Spleen (tissue), 11 donors: ENCODE measurements at regions not wholly inside any gene's neighbourhood (a gene's known extent, or its start where the extent isn't known, plus 50 kb on each side); places are given as distances from the start of the nearest gene placed in this dataset.

Source experiments
- DNase-seq: peaks from one replicate; pipeline ENCODE4 v3.0.0-alpha.2; 2020
- H3K27ac ChIP-seq, 8 donors: fragments of 200-600 bp; sonication (generic) in 7 of 8; 1 replicate in 4 of 8; 2 replicates in 4 of 8; pipeline versions ENCODE4 v1.5.0 to v1.8.0; 2016 to 2021; ENCODE audit warnings: inconsistent platforms in 4 of 8, mild to moderate bottlenecking in 4 of 8, moderate library complexity in 1 of 8
- H3K27me3 ChIP-seq, 7 donors: fragments of 200-600 bp; sonication (generic) in 6 of 7; replicated peaks in 1 of 7; 1 replicate in 4 of 7; 2 replicates in 3 of 7; pipeline versions ENCODE4 v1.5.0 to v1.8.0; 2016 to 2021; ENCODE audit warnings: inconsistent platforms in 3 of 7, mild to moderate bottlenecking in 1 of 7
- H3K36me3 ChIP-seq, 6 donors: fragments of 200-600 bp; sonication (generic) in 5 of 6; 1 replicate in 4 of 6; 2 replicates in 2 of 6; pipeline versions ENCODE4 v1.5.0 to v1.8.0; 2016 to 2021; ENCODE audit warnings: inconsistent platforms in 2 of 6
- H3K4me1 ChIP-seq, 6 donors: fragments of 200-600 bp; sonication (generic) in 5 of 6; 1 replicate in 3 of 6; 2 replicates in 3 of 6; pipeline versions ENCODE4 v1.5.0 to v1.8.0; 2016 to 2021; ENCODE audit warnings: inconsistent platforms in 3 of 6
- H3K4me3 ChIP-seq, 8 donors: fragments of 200-600 bp; sonication (generic) in 7 of 8; 1 replicate in 4 of 8; 2 replicates in 4 of 8; pipeline versions ENCODE4 v1.5.0 to v1.8.0; 2016 to 2021; ENCODE audit warnings: inconsistent platforms in 4 of 8, mild to moderate bottlenecking in 4 of 8, moderate library complexity in 2 of 8
- H3K9me3 ChIP-seq, 8 donors: fragments of 200-600 bp; sonication (generic) in 7 of 8; 1 replicate in 4 of 8; 2 replicates in 4 of 8; pipeline versions ENCODE4 v1.5.0 to v1.8.0; 2016 to 2021; ENCODE audit warnings: inconsistent platforms in 4 of 8
- POLR2A ChIP-seq, 3 donors: fragments of 450-650 bp; IDR thresholded peaks; one replicate each; pipeline ENCODE4 v1.5.1; 2017; ENCODE audit warnings: antibody characterized with exemption in 3 of 3, mild to moderate bottlenecking in 1 of 3
- POLR2AphosphoS5 ChIP-seq, 3 donors: sonication (generic); formaldehyde crosslinking; IDR thresholded peaks; one replicate each; pipeline ENCODE4 v1.5.1; 2017; ENCODE audit warnings: antibody characterized with exemption in 3 of 3
- WGBS, 5 donors: extraction: QIAGEN DNeasy Blood & Tissue Kit in 3 of 5; methylation state at CpG; one replicate each; pipeline versions ENCODE4 v1.1.5 to v1.1.7; 2013 to 2018; 5-methylcytosine and 5-hydroxymethylcytosine counted together
- intact Hi-C: fragments of 100-400 bp; cut with DNase I; formaldehyde crosslinking; loops from one replicate; pipeline ENCODE4 v1.15.0; 2023; ENCODE audit warnings: low total_unique reads
- TF ChIP-seq, protein P1 (sequence below), 11 experiments: fragments of 200-600 bp in 7 of 11; fragments of 450-650 bp in 4 of 11; sonication (generic) in 4 of 11; IDR thresholded peaks in 8 of 11; conservative IDR thresholded peaks in 3 of 11; 1 replicate in 7 of 11; 2 replicates in 4 of 11; pipeline versions ENCODE4 v1.4.0 to v1.8.0; 2016 to 2021; ENCODE audit warnings: antibody characterized with exemption in 11 of 11, inconsistent platforms in 4 of 11, mild to moderate bottlenecking in 1 of 11
- donor health status: healthy with polysubstance abuse.
- donor health status: DM: no; HTN: no; CAD: no; lungs with moderate emphysema.
- donor health status: DM: no; HTN: no; CAD: no.
- donor health status: Bipolar disorder and iron deficiency.
- donor health status: healthy.
- donor health status: DM: no; HTN: no; CAD: no.
- donor health status: DM: yes; HTN: yes; CAD: no.

DNA sequence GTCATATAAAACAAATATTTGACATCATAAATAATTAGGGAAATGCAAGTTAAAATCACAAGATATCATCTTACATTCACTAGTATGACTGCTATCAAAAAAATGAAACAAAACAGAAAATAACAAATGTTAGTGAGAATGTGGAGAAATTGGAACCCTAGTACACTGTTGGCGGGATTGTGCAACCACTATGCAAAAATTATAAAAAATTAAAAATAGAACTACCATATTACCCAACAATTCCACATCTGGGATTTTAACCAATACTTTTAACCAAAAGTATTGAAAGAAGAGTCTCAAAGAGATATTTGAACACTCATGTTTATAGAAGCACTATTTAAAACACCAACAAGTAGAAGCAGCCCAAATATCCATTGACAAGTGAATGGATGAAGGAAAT is 797.2 kb upstream of the ADAMTS5 start:
- Histone ChIP-seq H3K9me3 (peaks cover 0 to 3% (median 0%) of the 10 kb centered on the region in 8 donors), H3K4me1 (no peaks in the 10 kb centered on the region), H3K27ac (no peak overlapping the region), H3K36me3 (no peaks in the 10 kb centered on the region), H3K27me3 (no peaks in the 10 kb centered on the region), H3K4me3 (no peak overlapping the region)
- intact Hi-C loops = no loop called here
- WGBS, 5 donors = 45 to 93% (median 85%) methylated on average over 1 of the region's 1 CpG
- TF ChIP-seq, protein P1, sequence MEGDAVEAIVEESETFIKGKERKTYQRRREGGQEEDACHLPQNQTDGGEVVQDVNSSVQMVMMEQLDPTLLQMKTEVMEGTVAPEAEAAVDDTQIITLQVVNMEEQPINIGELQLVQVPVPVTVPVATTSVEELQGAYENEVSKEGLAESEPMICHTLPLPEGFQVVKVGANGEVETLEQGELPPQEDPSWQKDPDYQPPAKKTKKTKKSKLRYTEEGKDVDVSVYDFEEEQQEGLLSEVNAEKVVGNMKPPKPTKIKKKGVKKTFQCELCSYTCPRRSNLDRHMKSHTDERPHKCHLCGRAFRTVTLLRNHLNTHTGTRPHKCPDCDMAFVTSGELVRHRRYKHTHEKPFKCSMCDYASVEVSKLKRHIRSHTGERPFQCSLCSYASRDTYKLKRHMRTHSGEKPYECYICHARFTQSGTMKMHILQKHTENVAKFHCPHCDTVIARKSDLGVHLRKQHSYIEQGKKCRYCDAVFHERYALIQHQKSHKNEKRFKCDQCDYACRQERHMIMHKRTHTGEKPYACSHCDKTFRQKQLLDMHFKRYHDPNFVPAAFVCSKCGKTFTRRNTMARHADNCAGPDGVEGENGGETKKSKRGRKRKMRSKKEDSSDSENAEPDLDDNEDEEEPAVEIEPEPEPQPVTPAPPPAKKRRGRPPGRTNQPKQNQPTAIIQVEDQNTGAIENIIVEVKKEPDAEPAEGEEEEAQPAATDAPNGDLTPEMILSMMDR (IDR thresholded peaks at IDR 0.05 in 8 of 11, conservative IDR thresholded peaks at IDR 0.05 in 3 of 11) = no peak
- TF ChIP-seq POLR2A (IDR thresholded peaks at IDR 0.05) (no peak), POLR2AphosphoS5 (IDR thresholded peaks at IDR 0.05) (no peak)
- DNase-seq = no peak

DNA sequence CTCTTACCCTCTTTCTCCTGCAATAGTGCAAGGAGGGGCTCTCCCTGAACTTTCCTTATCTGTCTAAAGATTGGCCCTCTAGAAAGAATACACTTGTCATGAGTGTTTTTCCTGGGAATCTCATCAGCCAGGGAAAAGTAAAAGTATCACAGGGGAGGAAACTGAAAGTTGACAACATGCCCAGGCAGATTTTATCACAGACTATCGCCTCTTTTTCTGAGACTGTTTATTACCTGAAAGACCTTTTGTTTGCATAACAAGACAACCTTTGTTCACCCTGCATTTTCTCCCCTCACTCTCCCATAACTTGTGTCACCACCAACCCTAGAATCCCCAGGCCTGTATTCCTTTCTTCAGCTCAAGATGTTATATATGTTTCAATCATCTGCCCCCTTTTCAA is 794.7 kb upstream of the ADAMTS5 start:
- 44 to 56% (median 53%) methylated on average over 1 of the region's 1 CpG for WGBS, 5 donors
- H3K27ac ChIP-seq = no peak overlapping the region

DNA sequence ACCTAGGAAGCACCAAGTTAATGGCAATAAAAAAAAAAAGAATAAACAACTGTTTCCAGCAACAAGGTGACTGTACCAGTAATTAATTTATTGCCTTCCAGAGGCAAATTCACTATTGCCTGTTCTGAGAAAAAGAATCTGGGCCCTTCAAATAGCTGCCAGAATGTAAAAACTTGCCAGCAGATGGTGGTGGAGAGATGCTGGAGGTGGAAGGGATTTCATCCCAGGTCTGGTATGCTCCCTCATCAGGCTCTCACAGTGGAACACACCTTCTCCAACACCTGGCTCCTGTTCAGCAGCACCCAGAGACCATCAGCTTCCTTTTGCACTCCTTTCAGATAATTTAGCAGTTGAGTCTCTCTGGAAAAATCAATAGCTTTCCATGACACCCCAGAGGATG is 792.9 kb upstream of the ADAMTS5 start:
- Histone ChIP-seq H3K27me3 (no peaks in the 10 kb centered on the region), H3K27ac (no peak overlapping the region), H3K9me3 (peaks cover 0 to 3% (median 0%) of the 10 kb centered on the region in 8 donors), H3K4me3 (no peak overlapping the region), H3K36me3 (no peaks in the 10 kb centered on the region), H3K4me1 (no peaks in the 10 kb centered on the region)
- no peak for DNase-seq
- intact Hi-C loops = no loop called here
- TF ChIP-seq POLR2AphosphoS5 (IDR thresholded peaks at IDR 0.05) = no peak

More for the DNA sequence above, 794.7 kb upstream of the ADAMTS5 start:
- DNase-seq = no peak
- Histone ChIP-seq H3K36me3 (no peaks in the 10 kb centered on the region), H3K9me3 (peaks cover 0 to 3% (median 0%) of the 10 kb centered on the region in 8 donors), H3K27me3 (no peaks in the 10 kb centered on the region), H3K4me3 (no peak overlapping the region), H3K4me1 (no peaks in the 10 kb centered on the region)
- TF ChIP-seq POLR2AphosphoS5 (IDR thresholded peaks at IDR 0.05) = no peak
- TF ChIP-seq, protein P1 (IDR thresholded peaks at IDR 0.05 in 8 of 11, conservative IDR thresholded peaks at IDR 0.05 in 3 of 11) = no peak
- TF ChIP-seq POLR2A (IDR thresholded peaks at IDR 0.05) = no peak
- intact Hi-C loops = no loop called here

DNA sequence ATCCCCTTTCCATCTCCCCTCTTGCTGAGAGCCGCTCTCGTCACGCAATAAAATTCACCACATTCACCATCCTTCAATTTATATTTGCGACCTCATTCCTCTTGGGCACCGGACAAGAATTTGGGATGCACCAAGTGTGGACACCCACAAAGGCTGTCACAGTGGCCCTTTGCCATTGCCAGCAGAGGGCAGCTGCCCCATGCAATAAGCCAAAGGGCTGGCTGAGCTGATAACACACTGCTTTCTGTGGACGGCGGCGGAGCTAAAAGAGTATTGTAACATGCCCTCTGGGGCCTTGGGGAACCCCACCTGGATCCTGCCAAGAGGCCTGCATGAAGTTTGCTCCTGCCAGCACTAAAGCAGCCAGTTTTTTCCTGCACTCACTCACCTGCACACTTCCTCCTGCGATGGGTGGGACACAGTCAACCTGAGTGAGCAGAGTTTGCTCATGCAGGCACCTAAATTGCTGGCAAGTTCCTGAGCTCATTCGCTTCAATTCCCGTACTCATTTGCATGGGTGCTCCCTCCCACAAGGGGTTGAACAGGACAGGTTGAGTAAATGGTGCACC is 792.3 kb upstream of the ADAMTS5 start:
- TF ChIP-seq POLR2AphosphoS5 (IDR thresholded peaks at IDR 0.05) = no peak
- TF ChIP-seq POLR2A (IDR thresholded peaks at IDR 0.05) = no peak
- TF ChIP-seq, protein P1 (IDR thresholded peaks at IDR 0.05 in 8 of 11, conservative IDR thresholded peaks at IDR 0.05 in 3 of 11) = peak in 1 of 11 experiments; percentile 15
- 82 to 93% (median 87%) methylated on average over 11 of the region's 11 CpGs for WGBS, 5 donors
- H3K27me3 ChIP-seq = no peaks in the 10 kb centered on the region
- no peak overlapping the region for H3K27ac ChIP-seq
- H3K4me1 ChIP-seq = no peaks in the 10 kb centered on the region
- no peak for DNase-seq
- peaks cover 0 to 3% (median 0%) of the 10 kb centered on the region in 8 donors for H3K9me3 ChIP-seq
- no peak overlapping the region for H3K4me3 ChIP-seq
- no peaks in the 10 kb centered on the region for H3K36me3 ChIP-seq
- intact Hi-C loops = no loop called here

DNA sequence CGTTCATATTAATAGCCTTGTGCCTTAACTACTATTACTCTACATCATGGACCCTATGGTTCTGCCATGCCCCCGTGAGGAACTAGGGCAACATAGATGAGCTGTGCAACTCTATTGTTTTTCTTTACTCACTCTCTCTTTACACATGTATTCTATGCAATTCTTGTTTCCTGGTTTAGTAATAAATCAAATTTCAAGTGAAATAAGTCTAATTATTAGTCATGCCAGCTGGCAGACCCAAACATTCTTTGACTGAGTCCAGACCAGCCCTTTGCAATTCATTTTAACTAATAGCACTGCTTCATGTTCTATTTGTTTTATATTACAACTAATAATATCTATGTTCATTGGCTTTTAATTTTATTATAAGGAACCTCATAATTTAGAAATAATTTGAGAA is 789.3 kb upstream of the ADAMTS5 start:
- Histone ChIP-seq H3K4me1 (no peaks in the 10 kb centered on the region), H3K4me3 (no peak overlapping the region), H3K9me3 (peaks cover 0 to 12% (median 4%) of the 10 kb centered on the region in 8 donors), H3K27me3 (no peaks in the 10 kb centered on the region), H3K36me3 (no peaks in the 10 kb centered on the region), H3K27ac (no peak overlapping the region)
- no peak for DNase-seq
- intact Hi-C loops = no loop called here
- 74 to 91% (median 85%) methylated on average over 2 of the region's 2 CpGs for WGBS, 5 donors
- TF ChIP-seq POLR2AphosphoS5 (IDR thresholded peaks at IDR 0.05) = no peak
